WTC11 (cell line): ENCODE measurements at regions not wholly inside any gene's neighbourhood (a gene's known extent, or its start where the extent isn't known, plus 50 kb on each side); places are given as distances from the start of the nearest gene placed in this dataset.

ENCODE experiments used
- ATAC-seq: fragments of 200-7000 bp; cut with Tn5 transposase; 2 replicates; pipeline ENCODE4 v1.10.0; 2021; ENCODE audit warnings: mild to moderate bottlenecking, moderate library complexity
- CTCF ChIA-PET: fragments of 300-600 bp; sonication (Branson Sonifier 250); formaldehyde crosslinking; loops from one replicate; lab custom pipeline; 2021; ENCODE audit warnings: antibody characterized with exemption; lab: Charles Lee
- POLR2A ChIA-PET: fragments of 350-600 bp; sonication (Branson Sonifier 250); formaldehyde crosslinking; loops from one replicate; lab custom pipeline; 2021; ENCODE audit warnings: antibody characterized with exemption; lab: Charles Lee
- DNase-seq: peaks from one replicate; pipeline ENCODE4 v3.0.0; 2021; ENCODE audit warnings: low spot score
- H3K27ac Mint-ChIP-seq: 2 replicates; pipeline ENCODE4 v1.8.0; 2021; ENCODE audit warnings: mixed read lengths
- H3K27me3 Mint-ChIP-seq: 2 replicates; pipeline ENCODE4 v1.8.0; 2021; ENCODE audit warnings: low read depth, mild to moderate bottlenecking, moderate library complexity, mixed read lengths
- H3K36me3 Mint-ChIP-seq: 2 replicates; pipeline ENCODE4 v1.8.0; 2021; ENCODE audit warnings: mixed read lengths
- H3K4me1 Mint-ChIP-seq: 2 replicates; pipeline ENCODE4 v1.8.0; 2022; ENCODE audit warnings: mixed read lengths
- H3K4me3 Mint-ChIP-seq: 2 replicates; pipeline ENCODE4 v1.8.0; 2021; ENCODE audit warnings: mild to moderate bottlenecking, moderate library complexity, mixed read lengths
- H3K9me3 Mint-ChIP-seq: 2 replicates; pipeline ENCODE4 v1.8.0; 2021; ENCODE audit warnings: mixed read lengths
- CREB1 ChIP-seq: sonication (generic); formaldehyde crosslinking; IDR thresholded peaks from 2 replicates; pipeline ENCODE4 v1.8.0; 2023; ENCODE audit warnings: mild to moderate bottlenecking, missing genetic modification reagents
- CREM ChIP-seq: sonication (generic); formaldehyde crosslinking; IDR thresholded peaks from 2 replicates; pipeline ENCODE4 v1.8.1; 2022; ENCODE audit warnings: mild to moderate bottlenecking, missing genetic modification reagents, moderate library complexity
- CTCF ChIP-seq: fragments of 200-600 bp; IDR thresholded peaks from 2 replicates; pipeline ENCODE4 v1.8.0; 2022; ENCODE audit warnings: antibody characterized with exemption
- HMGA2 ChIP-seq: fragments of 250-450 bp; sonication (Bioruptor Pico); IDR thresholded peaks from 2 replicates; pipeline ENCODE4 v1.4.0; 2021; ENCODE audit warnings: mild to moderate bottlenecking, moderate library complexity
- IRF2 ChIP-seq: sonication (generic); formaldehyde crosslinking; IDR thresholded peaks from 2 replicates; pipeline ENCODE4 v1.8.0; 2022; ENCODE audit warnings: low read depth, missing genetic modification reagents, borderline replicate concordance
- JUN ChIP-seq: sonication (generic); formaldehyde crosslinking; IDR thresholded peaks from 2 replicates; pipeline ENCODE4 v1.8.0; 2023; ENCODE audit warnings: mild to moderate bottlenecking, missing genetic modification reagents
- NFE2L1 ChIP-seq: sonication (generic); formaldehyde crosslinking; IDR thresholded peaks from 2 replicates; pipeline ENCODE4 v1.8.1; 2023; ENCODE audit warnings: missing genetic modification reagents
- NR2C2 ChIP-seq: sonication (generic); formaldehyde crosslinking; IDR thresholded peaks from 2 replicates; pipeline ENCODE4 v1.8.0; 2022; ENCODE audit warnings: mild to moderate bottlenecking, missing genetic modification reagents
- PREB ChIP-seq: sonication (generic); formaldehyde crosslinking; IDR thresholded peaks from 2 replicates; pipeline ENCODE4 v1.8.1; 2022; ENCODE audit warnings: mild to moderate bottlenecking, missing genetic modification reagents, moderate library complexity, borderline replicate concordance
- RORB ChIP-seq: fragments of 250-450 bp; sonication (Bioruptor Pico); IDR thresholded peaks from 2 replicates; pipeline ENCODE4 v1.9.0; 2021; ENCODE audit warnings: mild to moderate bottlenecking
- TEAD4 ChIP-seq: sonication (generic); formaldehyde crosslinking; IDR thresholded peaks from 2 replicates; pipeline ENCODE4 v1.8.0; 2022; ENCODE audit warnings: mild to moderate bottlenecking, missing genetic modification reagents
- TP53 ChIP-seq: sonication (generic); formaldehyde crosslinking; IDR thresholded peaks from 2 replicates; pipeline ENCODE4 v1.8.1; 2023; ENCODE audit warnings: mild to moderate bottlenecking, missing genetic modification reagents
- ZMAT4 ChIP-seq: fragments of 250-450 bp; sonication (Bioruptor Pico); IDR thresholded peaks from 2 replicates; pipeline ENCODE4 v1.9.0; 2021; ENCODE audit warnings: mild to moderate bottlenecking
- ZNF121 ChIP-seq: sonication (generic); formaldehyde crosslinking; IDR thresholded peaks from 2 replicates; pipeline ENCODE4 v1.8.0; 2023; ENCODE audit warnings: missing genetic modification reagents
- ZNF317 ChIP-seq: sonication (generic); formaldehyde crosslinking; IDR thresholded peaks from 2 replicates; pipeline ENCODE4 v1.8.1; 2023; ENCODE audit warnings: low read depth, mild to moderate bottlenecking, moderate library complexity, missing genetic modification reagents, borderline replicate concordance
- ZNF423 ChIP-seq: fragments of 250-450 bp; sonication (Bioruptor Pico); IDR thresholded peaks from 2 replicates; pipeline ENCODE4 v2.1.2; 2022; ENCODE audit warnings: mild to moderate bottlenecking, moderate library complexity
- ZNF671 ChIP-seq: fragments of 250-450 bp; sonication (Bioruptor Pico); IDR thresholded peaks from 2 replicates; pipeline ENCODE4 v1.8.0; 2021; ENCODE audit warnings: mild to moderate bottlenecking

- Mint-ChIP-seq H3K4me3 (no peak overlapping the region), H3K36me3 (no peaks in the 10 kb centered on the region)
- no peak for TF ChIP-seq ZNF671 (CRISPR knock-in tag)
- no peak for TF ChIP-seq TEAD4 (CRISPR knock-in tag)
- TF ChIP-seq TP53 (CRISPR knock-in tag): no peak
- no peak for TF ChIP-seq CREM (CRISPR knock-in tag)
- no peak for TF ChIP-seq RORB
- TF ChIP-seq ZNF317 (CRISPR knock-in tag): no peak
- TF ChIP-seq IRF2 (CRISPR knock-in tag): no peak
- no peak for TF ChIP-seq HMGA2 (CRISPR knock-in tag)
- no peak for TF ChIP-seq NFE2L1 (CRISPR knock-in tag)
- TF ChIP-seq CREB1 (CRISPR knock-in tag): no peak
- TF ChIP-seq JUN: no peak
- no peak for TF ChIP-seq PREB (CRISPR knock-in tag)
- no peak for TF ChIP-seq NR2C2 (CRISPR knock-in tag)
These were observed 222.7 kb downstream of the BMP7 start for GRCh38 chr20:57043669-57044268.

GRCh38 chr20:57047281-57048026 lies 219.0 kb downstream of the BMP7 start:
- no peak for DNase-seq
- H3K36me3 Mint-ChIP-seq: no peaks in the 10 kb centered on the region
- no peaks in the 10 kb centered on the region for H3K9me3 Mint-ChIP-seq
- H3K4me3 Mint-ChIP-seq: no peak overlapping the region
- ATAC-seq: no peak
- TF ChIP-seq ZNF121 (CRISPR knock-in tag): no peak
- peak; percentile 56; the same call in 1 of the 2 replicates for TF ChIP-seq ZNF423 (CRISPR knock-in tag)
- TF ChIP-seq, all 79 proteins: peak for 1
- peaks cover 7% of the 10 kb centered on the region; the same call in 1 of the 2 replicates for H3K4me1 Mint-ChIP-seq
- ChIA-PET CTCF (interaction anchor here (0.9 to 1.6 kb wide), 2 partner anchors 24 to 26 kb away, joined by 3 to 4 read pairs; no protein-coding TSS in a partner anchor), POLR2A (no interaction called here)
- H3K27me3 Mint-ChIP-seq: no peaks in the 10 kb centered on the region
- H3K27ac Mint-ChIP-seq: no peak overlapping the region

More at GRCh38 chr20:57043669-57044268, 222.7 kb downstream of the BMP7 start:
- POLR2A ChIA-PET: no interaction called here
- no peaks in the 10 kb centered on the region; the same call in 1 of the 2 replicates for H3K27me3 Mint-ChIP-seq
- H3K27ac Mint-ChIP-seq: no peak overlapping the region
- ATAC-seq (no peak), DNase-seq (no peak)
- CTCF ChIA-PET: interaction anchor here (0.9 to 2.1 kb wide), 3 partner anchors 17 to 21 kb away, joined by 3 to 10 read pairs (median 7); no protein-coding TSS in a partner anchor
- peaks cover 7% of the 10 kb centered on the region; the same call in 1 of the 2 replicates for H3K4me1 Mint-ChIP-seq
- no peaks in the 10 kb centered on the region for H3K9me3 Mint-ChIP-seq

GRCh38 chr20:57048027-57048869 lies 218.2 kb downstream of the BMP7 start:
- Mint-ChIP-seq H3K4me3 (no peak overlapping the region), H3K27ac (no peak overlapping the region)
- ATAC-seq: peak; percentile 95
- DNase-seq: peak; percentile 76
- ChIA-PET CTCF (interaction anchor here (0.6 to 1.7 kb wide), 8 partner anchors 13 to 1722 kb away, joined by 3 to 7 read pairs (median 4); no protein-coding TSS in a partner anchor), POLR2A (no interaction called here)
- TF ChIP-seq ZMAT4 (no peak), CTCF (peak; percentile 88)
- TF ChIP-seq, all 79 proteins: peak for 1
- H3K27me3 Mint-ChIP-seq: no peaks in the 10 kb centered on the region
- H3K4me1 Mint-ChIP-seq: peaks cover 7% of the 10 kb centered on the region; the same call in 1 of the 2 replicates
- peaks cover 5% of the 10 kb centered on the region for H3K9me3 Mint-ChIP-seq
- no peaks in the 10 kb centered on the region for H3K36me3 Mint-ChIP-seq
